ENCODE measurements at regions not wholly inside any gene's neighbourhood (a gene's known extent, or its start where the extent isn't known, plus 50 kb on each side); places are given as distances from the start of the nearest gene placed in this dataset.

DNA sequence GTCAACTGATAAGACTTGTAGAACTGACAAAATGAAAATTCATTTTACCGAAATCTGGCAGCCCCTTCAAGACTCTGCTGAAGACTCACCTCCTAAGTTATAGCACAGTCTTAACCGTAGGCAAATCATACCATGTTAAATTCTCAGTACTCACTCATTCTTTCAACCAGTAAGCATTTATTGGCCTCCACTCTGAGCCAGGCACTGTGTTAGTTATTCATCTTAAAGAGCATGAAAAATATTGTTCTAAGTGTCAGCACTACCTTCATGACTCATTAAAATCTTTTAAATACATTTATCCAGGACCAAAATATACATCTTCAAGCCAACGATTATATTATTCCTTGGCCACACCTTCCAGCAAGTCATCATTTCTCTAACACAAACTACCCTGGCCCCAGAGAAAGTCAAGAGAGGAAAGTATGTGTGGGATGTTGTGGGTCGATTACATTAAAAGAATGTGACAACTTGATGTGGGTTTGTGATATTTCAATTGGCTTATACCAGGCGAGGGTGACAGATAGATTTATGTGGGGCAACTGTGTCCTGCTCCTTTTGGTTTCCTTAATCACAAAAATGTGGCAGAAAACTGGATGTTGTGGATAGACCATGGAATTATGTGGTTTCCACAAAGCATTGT is 55.0 kb downstream of the TMEM30B start:
- DNase-seq (ENCODE audit: extremely low spot score): no peak
- ChIA-PET CTCF (no interaction called here), POLR2A (no interaction called here)
- TF ChIP-seq, protein P1, sequence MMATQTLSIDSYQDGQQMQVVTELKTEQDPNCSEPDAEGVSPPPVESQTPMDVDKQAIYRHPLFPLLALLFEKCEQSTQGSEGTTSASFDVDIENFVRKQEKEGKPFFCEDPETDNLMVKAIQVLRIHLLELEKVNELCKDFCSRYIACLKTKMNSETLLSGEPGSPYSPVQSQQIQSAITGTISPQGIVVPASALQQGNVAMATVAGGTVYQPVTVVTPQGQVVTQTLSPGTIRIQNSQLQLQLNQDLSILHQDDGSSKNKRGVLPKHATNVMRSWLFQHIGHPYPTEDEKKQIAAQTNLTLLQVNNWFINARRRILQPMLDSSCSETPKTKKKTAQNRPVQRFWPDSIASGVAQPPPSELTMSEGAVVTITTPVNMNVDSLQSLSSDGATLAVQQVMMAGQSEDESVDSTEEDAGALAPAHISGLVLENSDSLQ (IDR thresholded peaks at IDR 0.05): peak; percentile 22; the same call in 1 of the 2 replicates
- no peak for TF ChIP-seq FOXA1 (IDR thresholded peaks at IDR 0.05)

DNA sequence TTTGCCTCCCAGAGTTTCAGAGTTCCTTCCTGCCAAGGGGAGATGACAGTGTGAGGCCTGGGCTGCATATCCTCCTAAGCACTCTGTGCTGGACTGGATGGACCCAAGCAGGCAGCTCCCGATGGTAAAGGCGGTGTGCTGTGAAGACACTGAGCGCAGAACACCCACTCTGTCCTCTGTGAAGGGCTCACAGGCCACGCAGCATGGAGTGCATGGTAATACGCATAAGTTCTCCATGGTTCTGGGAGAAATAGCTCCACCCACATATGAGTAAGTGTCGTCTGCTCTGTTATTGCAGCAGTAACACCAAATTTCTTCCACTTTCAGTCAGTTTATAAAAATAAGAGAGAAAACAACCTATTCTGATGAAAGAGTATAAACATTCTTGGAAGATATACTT is 55.8 kb downstream of the TMEM30B start:
- no peak for DNase-seq (ENCODE audit: extremely low spot score)
- CTCF ChIA-PET: no interaction called here
- no peak for TF ChIP-seq HDGF (IDR thresholded peaks at IDR 0.05; ENCODE audit: borderline replicate concordance)
- TF ChIP-seq FOXM1 (IDR thresholded peaks at IDR 0.05; ENCODE audit: borderline replicate concordance): no peak
- TF ChIP-seq L3MBTL2 (conservative IDR thresholded peaks at IDR 0.05): no peak
- POLR2A ChIA-PET: no interaction called here

DNA sequence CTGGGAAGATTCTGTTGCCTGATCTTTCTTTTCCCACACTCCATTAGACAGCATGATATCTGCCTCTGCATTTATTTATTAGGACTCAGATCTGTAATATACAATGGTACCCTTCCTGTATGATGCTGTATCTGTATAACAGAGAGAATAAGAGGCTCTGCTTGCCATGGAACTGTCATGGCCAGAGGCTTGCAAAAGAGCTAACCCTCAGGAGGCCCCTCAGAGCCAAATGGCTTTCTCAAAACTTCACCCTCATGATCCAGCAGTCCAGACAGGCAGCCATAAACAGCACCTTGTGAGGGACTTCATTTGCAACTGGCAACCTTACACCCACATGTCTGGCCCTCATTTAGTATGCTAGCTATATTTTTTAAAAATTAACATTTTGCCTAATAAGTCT is 57.6 kb downstream of the TMEM30B start:
- no peak for TF ChIP-seq ZNF384 (IDR thresholded peaks at IDR 0.05)
- TF ChIP-seq ARNT (IDR thresholded peaks at IDR 0.05): no peak
- TF ChIP-seq TARDBP (IDR thresholded peaks at IDR 0.05): no peak
- no peak for TF ChIP-seq FOXM1 (IDR thresholded peaks at IDR 0.05; ENCODE audit: borderline replicate concordance)
- no peak for TF ChIP-seq L3MBTL2 (conservative IDR thresholded peaks at IDR 0.05)
- no peak for TF ChIP-seq BHLHE40 (IDR thresholded peaks at IDR 0.05; ENCODE audit: borderline replicate concordance)
- no peak for TF ChIP-seq LEF1 (IDR thresholded peaks at IDR 0.05; ENCODE audit: borderline replicate concordance)
- TF ChIP-seq NFRKB (IDR thresholded peaks at IDR 0.05): no peak
- TF ChIP-seq SP1 (IDR thresholded peaks at IDR 0.05): no peak
- no peak for TF ChIP-seq FOXA1 (IDR thresholded peaks at IDR 0.05)
- no peak for TF ChIP-seq ELF4 (IDR thresholded peaks at IDR 0.05)
- TF ChIP-seq FOXK2 (IDR thresholded peaks at IDR 0.05): no peak
- TF ChIP-seq HDGF (IDR thresholded peaks at IDR 0.05; ENCODE audit: borderline replicate concordance): no peak
- ChIA-PET CTCF (no interaction called here), POLR2A (no interaction called here)
- no peak for DNase-seq (ENCODE audit: extremely low spot score)

DNA sequence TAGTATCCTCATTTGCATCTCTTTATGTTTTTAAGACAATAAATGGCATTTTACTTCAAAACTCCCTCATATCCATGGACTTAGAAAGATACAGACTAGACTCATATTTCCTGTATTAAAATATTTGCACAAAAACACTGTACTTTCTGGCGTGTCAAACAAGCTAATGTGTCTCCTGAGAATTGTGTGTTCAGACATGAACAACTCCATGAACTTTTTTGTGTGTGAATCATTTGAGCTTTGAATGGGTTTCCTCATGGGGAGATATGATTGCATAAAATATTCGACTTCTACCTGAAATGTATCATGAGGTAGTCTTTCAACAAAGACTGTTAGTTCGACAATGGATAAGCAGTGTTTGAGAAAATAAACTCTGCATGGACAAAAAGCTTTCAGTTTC is 58.8 kb downstream of the TMEM30B start:
- CTCF ChIA-PET: no interaction called here
- POLR2A ChIA-PET: no interaction called here
- DNase-seq (ENCODE audit: extremely low spot score): no peak
- TF ChIP-seq SUZ12 (IDR thresholded peaks at IDR 0.05) (no peak), ZNF384 (IDR thresholded peaks at IDR 0.05) (no peak), LEF1 (IDR thresholded peaks at IDR 0.05; ENCODE audit: borderline replicate concordance) (no peak), NFRKB (IDR thresholded peaks at IDR 0.05) (no peak), FOXA1 (IDR thresholded peaks at IDR 0.05) (no peak), ELF4 (IDR thresholded peaks at IDR 0.05) (no peak), SP1 (IDR thresholded peaks at IDR 0.05) (no peak), HDGF (IDR thresholded peaks at IDR 0.05; ENCODE audit: borderline replicate concordance) (no peak), BHLHE40 (IDR thresholded peaks at IDR 0.05; ENCODE audit: borderline replicate concordance) (no peak), FOXM1 (IDR thresholded peaks at IDR 0.05; ENCODE audit: borderline replicate concordance) (no peak), FOXK2 (IDR thresholded peaks at IDR 0.05) (no peak), L3MBTL2 (conservative IDR thresholded peaks at IDR 0.05) (no peak), ARNT (IDR thresholded peaks at IDR 0.05) (no peak), TARDBP (IDR thresholded peaks at IDR 0.05) (no peak), CTBP1 (IDR thresholded peaks at IDR 0.05; ENCODE audit: borderline replicate concordance) (no peak)
- TF ChIP-seq, protein P1 (IDR thresholded peaks at IDR 0.05): no peak

DNA sequence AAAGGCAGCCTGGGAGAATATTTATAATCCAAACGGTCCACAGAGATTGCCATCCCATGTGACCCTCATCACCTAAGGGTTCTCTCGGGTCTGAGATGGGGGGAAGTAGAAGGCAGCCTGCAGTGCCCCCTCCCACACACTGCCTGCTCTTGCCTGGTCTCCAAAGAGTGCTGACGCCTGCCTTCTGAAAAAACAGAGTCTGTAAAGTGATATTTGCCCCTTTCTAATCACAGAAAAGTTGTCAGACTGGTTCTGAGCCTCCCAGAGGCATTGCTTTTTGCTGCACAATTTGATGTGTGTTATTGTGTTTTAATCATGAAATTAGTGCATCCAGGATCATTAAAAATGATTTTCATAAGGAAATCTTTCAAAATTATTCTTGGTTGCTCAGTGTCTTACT is 59.2 kb downstream of the TMEM30B start:
- CTCF ChIA-PET: no interaction called here

DNA sequence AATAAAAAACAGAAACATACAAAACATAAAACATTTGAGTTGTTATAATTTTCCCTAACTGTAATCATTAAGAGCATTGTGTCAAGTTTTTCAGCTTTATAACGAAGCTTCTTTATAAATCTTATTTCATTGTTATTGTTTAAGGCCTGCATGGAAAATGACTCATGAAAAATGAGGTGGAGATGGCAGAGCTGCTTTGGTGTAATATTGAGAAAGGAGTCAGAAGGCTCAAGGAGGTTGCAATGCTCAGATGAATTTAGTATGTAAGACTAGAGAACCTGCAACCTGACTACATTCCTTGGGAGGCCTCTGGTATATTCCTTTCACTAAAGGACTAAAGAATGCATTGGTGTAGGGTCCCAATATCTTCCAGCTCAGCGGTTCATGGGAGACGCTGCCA is 61.5 kb downstream of the TMEM30B start:
- TF ChIP-seq BHLHE40 (IDR thresholded peaks at IDR 0.05; ENCODE audit: borderline replicate concordance) (no peak), FOXK2 (IDR thresholded peaks at IDR 0.05) (no peak), FOXA1 (IDR thresholded peaks at IDR 0.05) (no peak), TARDBP (IDR thresholded peaks at IDR 0.05) (no peak), SP1 (IDR thresholded peaks at IDR 0.05) (no peak), SUZ12 (IDR thresholded peaks at IDR 0.05) (no peak), HDGF (IDR thresholded peaks at IDR 0.05; ENCODE audit: borderline replicate concordance) (no peak), ZNF384 (IDR thresholded peaks at IDR 0.05) (no peak), ARNT (IDR thresholded peaks at IDR 0.05) (no peak)
- POLR2A ChIA-PET: no interaction called here
- CTCF ChIA-PET: interaction anchor here (0.6 to 1.7 kb wide), 2 partner anchors 10 to 77 kb away, joined by 3 to 5 read pairs; no protein-coding TSS in a partner anchor
- DNase-seq (ENCODE audit: extremely low spot score): no peak

More for the DNA sequence above, 59.2 kb downstream of the TMEM30B start:
- TF ChIP-seq HDGF (IDR thresholded peaks at IDR 0.05; ENCODE audit: borderline replicate concordance) (no peak), LEF1 (IDR thresholded peaks at IDR 0.05; ENCODE audit: borderline replicate concordance) (no peak), NFRKB (IDR thresholded peaks at IDR 0.05) (no peak), SP1 (IDR thresholded peaks at IDR 0.05) (no peak), FOXM1 (IDR thresholded peaks at IDR 0.05; ENCODE audit: borderline replicate concordance) (no peak), ZNF384 (IDR thresholded peaks at IDR 0.05) (no peak), L3MBTL2 (conservative IDR thresholded peaks at IDR 0.05) (no peak), FOXA1 (IDR thresholded peaks at IDR 0.05) (no peak), BHLHE40 (IDR thresholded peaks at IDR 0.05; ENCODE audit: borderline replicate concordance) (no peak)
- TF ChIP-seq, protein P1 (IDR thresholded peaks at IDR 0.05): no peak
- DNase-seq (ENCODE audit: extremely low spot score): no peak
- POLR2A ChIA-PET: no interaction called here

Measured in HEK293T (cell line).